K562 (cell line): ENCODE measurements at regions not wholly inside any gene's neighbourhood (a gene's known extent, or its start where the extent isn't known, plus 50 kb on each side); places are given as distances from the start of the nearest gene placed in this dataset.

Experiments
- BRD9 ChIP-seq: fragments of 450-650 bp; IDR thresholded peaks from 2 replicates; pipeline ENCODE4 v1.6.1; 2018; ENCODE audit warnings: low read depth; ENCODE audit not compliant: partially characterized antibody
- EP300 ChIP-seq: IDR thresholded peaks from 2 replicates; pipeline ENCODE4 v1.6.1; 2012; ENCODE audit warnings: low read length, improper control_type of control experiment
- RBM17 ChIP-seq: fragments of 200-400 bp; formaldehyde crosslinking; IDR thresholded peaks from 2 replicates; pipeline ENCODE4 v1.6.1; 2017; ENCODE audit warnings: low read depth, mild to moderate bottlenecking, low read length, borderline replicate concordance
- RCOR1 ChIP-seq, 2 experiments: IDR thresholded peaks; 2 replicates each; pipeline ENCODE4 v1.6.1; 2012; ENCODE audit warnings: low read depth in 2 of 2, low read length in 2 of 2, borderline replicate concordance in 1 of 2, improper control_type of control experiment in 1 of 2
- RFX1 ChIP-seq: fragments of 450-650 bp; IDR thresholded peaks from 2 replicates; pipeline ENCODE4 v1.6.1; 2016; ENCODE audit warnings: mild to moderate bottlenecking, moderate library complexity
- SIN3B ChIP-seq: fragments of 450-650 bp; IDR thresholded peaks from 2 replicates; pipeline ENCODE4 v1.6.1; 2017; ENCODE audit warnings: low read depth, mild to moderate bottlenecking, moderate library complexity
- ZNF134 ChIP-seq: fragments of 250-450 bp; sonication (Bioruptor Pico); conservative IDR thresholded peaks from 2 replicates; pipeline ENCODE4 v1.4.0; 2020
- ZNF212 ChIP-seq: fragments of 450-650 bp; formaldehyde crosslinking; IDR thresholded peaks from 2 replicates; pipeline ENCODE4 v1.4.0; 2020; ENCODE audit warnings: mild to moderate bottlenecking
- TF ChIP-seq, protein P1 (sequence below): fragments of 450-650 bp; IDR thresholded peaks from 2 replicates; pipeline ENCODE4 v1.6.1; 2016; ENCODE audit warnings: mild to moderate bottlenecking
- TF ChIP-seq, protein P2 (sequence below): sonication (generic); formaldehyde crosslinking; IDR thresholded peaks from 2 replicates; pipeline ENCODE4 v1.8.1; 2023; ENCODE audit warnings: missing genetic modification reagents, mild to moderate bottlenecking, borderline replicate concordance
- TF ChIP-seq, protein P3 (sequence below): fragments of 450-650 bp; IDR thresholded peaks from 2 replicates; pipeline ENCODE4 v1.6.1; 2016; ENCODE audit warnings: low read depth

DNA sequence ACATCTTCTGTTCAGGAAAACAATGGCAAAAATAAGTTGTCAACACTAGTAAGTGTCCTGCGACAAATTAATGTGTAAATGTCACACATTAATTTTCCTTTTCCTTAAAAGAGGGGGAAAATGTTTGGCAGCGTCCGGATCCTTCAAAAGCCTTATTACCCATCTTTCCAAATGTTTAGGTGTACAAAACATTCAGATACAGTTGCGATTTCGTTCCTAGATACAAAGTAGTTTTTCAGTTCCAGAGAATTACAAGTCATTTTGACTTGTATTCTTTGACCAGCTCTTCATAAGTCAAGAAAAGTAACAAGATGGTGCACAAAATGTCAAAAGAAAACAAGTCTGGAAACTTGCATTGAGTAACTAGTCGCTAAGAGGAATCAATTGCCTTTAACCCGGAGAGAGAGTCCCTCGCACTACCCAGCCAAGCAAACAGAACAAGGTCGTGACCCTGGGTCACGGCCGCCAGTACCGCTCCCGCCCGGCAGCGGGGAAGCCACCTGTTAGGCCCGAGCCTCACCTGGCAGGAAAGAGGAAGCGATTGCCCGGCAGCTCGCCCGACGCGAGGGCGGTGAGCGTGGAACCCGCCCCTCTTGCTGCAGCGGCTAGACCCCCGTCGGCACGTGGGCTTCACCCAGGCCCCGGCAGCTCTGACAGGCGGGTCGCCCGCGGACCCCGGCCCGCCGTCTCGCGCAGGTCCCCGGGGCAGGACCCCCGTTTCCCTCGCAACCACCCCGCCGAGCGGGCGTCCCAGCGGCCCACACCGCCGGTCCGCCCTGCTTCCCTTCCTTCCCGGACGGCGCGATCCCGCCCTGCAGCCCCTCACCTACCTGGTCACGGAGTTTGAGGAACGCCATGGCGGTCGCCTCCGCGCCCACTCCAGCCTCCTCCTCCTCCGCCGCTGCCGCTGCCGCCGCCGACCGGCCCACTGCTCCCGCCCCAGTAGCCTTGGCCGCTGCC is 61.0 kb upstream of the ANKRD28 start (continued):
- TF ChIP-seq, protein P1, sequence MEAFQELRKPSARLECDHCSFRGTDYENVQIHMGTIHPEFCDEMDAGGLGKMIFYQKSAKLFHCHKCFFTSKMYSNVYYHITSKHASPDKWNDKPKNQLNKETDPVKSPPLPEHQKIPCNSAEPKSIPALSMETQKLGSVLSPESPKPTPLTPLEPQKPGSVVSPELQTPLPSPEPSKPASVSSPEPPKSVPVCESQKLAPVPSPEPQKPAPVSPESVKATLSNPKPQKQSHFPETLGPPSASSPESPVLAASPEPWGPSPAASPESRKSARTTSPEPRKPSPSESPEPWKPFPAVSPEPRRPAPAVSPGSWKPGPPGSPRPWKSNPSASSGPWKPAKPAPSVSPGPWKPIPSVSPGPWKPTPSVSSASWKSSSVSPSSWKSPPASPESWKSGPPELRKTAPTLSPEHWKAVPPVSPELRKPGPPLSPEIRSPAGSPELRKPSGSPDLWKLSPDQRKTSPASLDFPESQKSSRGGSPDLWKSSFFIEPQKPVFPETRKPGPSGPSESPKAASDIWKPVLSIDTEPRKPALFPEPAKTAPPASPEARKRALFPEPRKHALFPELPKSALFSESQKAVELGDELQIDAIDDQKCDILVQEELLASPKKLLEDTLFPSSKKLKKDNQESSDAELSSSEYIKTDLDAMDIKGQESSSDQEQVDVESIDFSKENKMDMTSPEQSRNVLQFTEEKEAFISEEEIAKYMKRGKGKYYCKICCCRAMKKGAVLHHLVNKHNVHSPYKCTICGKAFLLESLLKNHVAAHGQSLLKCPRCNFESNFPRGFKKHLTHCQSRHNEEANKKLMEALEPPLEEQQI: no peak
- TF ChIP-seq SIN3B (no peak), BRD9 (no peak), EP300 (0 out of 2 replicates have a peak, but pooled peaks have one; percentile 11), RBM17 (no peak), RFX1 (no peak), ZNF134 (CRISPR knock-in tag) (no peak), RCOR1 (IDR thresholded peaks at IDR 0.05; ENCODE audit: borderline replicate concordance in 1 of 2, low read depth in 2 of 2, low read length in 2 of 2) (peak in 1 of 2 experiments; percentile 16; a peak in 1 of 4 replicates), ZNF212 (CRISPR knock-in tag) (no peak)
- TF ChIP-seq, protein P2, sequence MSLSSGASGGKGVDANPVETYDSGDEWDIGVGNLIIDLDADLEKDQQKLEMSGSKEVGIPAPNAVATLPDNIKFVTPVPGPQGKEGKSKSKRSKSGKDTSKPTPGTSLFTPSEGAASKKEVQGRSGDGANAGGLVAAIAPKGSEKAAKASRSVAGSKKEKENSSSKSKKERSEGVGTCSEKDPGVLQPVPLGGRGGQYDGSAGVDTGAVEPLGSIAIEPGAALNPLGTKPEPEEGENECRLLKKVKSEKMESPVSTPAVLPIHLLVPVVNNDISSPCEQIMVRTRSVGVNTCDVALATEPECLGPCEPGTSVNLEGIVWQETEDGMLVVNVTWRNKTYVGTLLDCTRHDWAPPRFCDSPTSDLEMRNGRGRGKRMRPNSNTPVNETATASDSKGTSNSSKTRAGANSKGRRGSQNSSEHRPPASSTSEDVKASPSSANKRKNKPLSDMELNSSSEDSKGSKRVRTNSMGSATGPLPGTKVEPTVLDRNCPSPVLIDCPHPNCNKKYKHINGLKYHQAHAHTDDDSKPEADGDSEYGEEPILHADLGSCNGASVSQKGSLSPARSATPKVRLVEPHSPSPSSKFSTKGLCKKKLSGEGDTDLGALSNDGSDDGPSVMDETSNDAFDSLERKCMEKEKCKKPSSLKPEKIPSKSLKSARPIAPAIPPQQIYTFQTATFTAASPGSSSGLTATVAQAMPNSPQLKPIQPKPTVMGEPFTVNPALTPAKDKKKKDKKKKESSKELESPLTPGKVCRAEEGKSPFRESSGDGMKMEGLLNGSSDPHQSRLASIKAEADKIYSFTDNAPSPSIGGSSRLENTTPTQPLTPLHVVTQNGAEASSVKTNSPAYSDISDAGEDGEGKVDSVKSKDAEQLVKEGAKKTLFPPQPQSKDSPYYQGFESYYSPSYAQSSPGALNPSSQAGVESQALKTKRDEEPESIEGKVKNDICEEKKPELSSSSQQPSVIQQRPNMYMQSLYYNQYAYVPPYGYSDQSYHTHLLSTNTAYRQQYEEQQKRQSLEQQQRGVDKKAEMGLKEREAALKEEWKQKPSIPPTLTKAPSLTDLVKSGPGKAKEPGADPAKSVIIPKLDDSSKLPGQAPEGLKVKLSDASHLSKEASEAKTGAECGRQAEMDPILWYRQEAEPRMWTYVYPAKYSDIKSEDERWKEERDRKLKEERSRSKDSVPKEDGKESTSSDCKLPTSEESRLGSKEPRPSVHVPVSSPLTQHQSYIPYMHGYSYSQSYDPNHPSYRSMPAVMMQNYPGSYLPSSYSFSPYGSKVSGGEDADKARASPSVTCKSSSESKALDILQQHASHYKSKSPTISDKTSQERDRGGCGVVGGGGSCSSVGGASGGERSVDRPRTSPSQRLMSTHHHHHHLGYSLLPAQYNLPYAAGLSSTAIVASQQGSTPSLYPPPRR (CRISPR knock-in tag): no peak
- TF ChIP-seq, protein P3, sequence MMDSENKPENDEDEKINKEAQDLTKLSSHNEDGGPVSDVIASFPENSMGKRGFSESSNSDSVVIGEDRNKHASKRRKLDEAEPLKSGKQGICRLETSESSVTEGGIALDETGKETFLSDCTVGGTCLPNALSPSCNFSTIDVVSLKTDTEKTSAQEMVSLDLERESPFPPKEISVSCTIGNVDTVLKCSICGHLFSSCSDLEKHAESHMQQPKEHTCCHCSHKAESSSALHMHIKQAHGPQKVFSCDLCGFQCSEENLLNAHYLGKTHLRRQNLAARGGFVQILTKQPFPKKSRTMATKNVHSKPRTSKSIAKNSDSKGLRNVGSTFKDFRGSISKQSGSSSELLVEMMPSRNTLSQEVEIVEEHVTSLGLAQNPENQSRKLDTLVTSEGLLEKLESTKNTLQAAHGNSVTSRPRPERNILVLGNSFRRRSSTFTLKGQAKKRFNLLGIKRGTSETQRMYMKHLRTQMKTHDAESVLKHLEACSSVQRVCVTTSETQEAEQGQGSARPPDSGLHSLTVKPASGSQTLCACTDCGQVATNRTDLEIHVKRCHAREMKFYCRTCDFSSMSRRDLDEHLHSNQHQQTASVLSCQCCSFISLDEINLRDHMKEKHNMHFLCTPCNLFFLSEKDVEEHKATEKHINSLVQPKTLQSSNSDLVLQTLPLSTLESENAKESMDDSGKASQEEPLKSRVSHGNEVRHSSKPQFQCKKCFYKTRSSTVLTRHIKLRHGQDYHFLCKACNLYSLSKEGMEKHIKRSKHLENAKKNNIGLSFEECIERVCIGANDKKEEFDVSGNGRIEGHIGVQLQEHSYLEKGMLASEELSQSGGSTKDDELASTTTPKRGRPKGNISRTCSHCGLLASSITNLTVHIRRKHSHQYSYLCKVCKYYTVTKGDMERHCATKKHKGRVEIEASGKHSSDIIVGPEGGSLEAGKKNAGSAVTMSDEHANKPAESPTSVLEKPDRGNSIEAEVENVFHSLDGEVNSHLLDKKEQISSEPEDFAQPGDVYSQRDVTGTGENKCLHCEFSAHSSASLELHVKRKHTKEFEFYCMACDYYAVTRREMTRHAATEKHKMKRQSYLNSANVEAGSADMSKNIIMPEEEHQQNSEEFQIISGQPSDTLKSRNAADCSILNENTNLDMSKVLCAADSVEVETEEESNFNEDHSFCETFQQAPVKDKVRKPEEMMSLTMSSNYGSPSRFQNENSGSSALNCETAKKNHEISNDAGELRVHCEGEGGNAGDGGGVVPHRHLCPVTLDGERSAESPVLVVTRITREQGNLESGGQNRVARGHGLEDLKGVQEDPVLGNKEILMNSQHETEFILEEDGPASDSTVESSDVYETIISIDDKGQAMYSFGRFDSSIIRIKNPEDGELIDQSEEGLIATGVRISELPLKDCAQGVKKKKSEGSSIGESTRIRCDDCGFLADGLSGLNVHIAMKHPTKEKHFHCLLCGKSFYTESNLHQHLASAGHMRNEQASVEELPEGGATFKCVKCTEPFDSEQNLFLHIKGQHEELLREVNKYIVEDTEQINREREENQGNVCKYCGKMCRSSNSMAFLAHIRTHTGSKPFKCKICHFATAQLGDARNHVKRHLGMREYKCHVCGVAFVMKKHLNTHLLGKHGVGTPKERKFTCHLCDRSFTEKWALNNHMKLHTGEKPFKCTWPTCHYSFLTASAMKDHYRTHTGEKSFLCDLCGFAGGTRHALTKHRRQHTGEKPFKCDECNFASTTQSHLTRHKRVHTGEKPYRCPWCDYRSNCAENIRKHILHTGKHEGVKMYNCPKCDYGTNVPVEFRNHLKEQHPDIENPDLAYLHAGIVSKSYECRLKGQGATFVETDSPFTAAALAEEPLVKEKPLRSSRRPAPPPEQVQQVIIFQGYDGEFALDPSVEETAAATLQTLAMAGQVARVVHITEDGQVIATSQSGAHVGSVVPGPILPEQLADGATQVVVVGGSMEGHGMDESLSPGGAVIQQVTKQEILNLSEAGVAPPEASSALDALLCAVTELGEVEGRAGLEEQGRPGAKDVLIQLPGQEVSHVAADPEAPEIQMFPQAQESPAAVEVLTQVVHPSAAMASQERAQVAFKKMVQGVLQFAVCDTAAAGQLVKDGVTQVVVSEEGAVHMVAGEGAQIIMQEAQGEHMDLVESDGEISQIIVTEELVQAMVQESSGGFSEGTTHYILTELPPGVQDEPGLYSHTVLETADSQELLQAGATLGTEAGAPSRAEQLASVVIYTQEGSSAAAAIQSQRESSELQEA: no peak
